Neutrophil (primary cell): ENCODE measurements at regions not wholly inside any gene's neighbourhood (a gene's known extent, or its start where the extent isn't known, plus 50 kb on each side); places are given as distances from the start of the nearest gene placed in this dataset.

Experiments
- H3K27ac ChIP-seq: fragments of 200-600 bp; sonication (generic); 2 replicates; pipeline ENCODE4 v1.5.1; 2016; ENCODE audit warnings: mild to moderate bottlenecking, moderate library complexity
- H3K27me3 ChIP-seq: fragments of 200-600 bp; sonication (generic); 2 replicates; pipeline ENCODE4 v1.6.0; 2016; ENCODE audit warnings: mild to moderate bottlenecking
- H3K36me3 ChIP-seq: fragments of 200-600 bp; sonication (generic); 2 replicates; pipeline ENCODE4 v1.5.1; 2017
- H3K4me1 ChIP-seq, 2 experiments: fragments of 200-600 bp in 1 of 2; sonication (generic) in 1 of 2; 1 replicate in 1 of 2; 2 replicates in 1 of 2; pipeline versions ENCODE4 v1.5.1 to v1.6.1; 2013 to 2016; ENCODE audit warnings: low read depth in 1 of 2, low read length in 1 of 2, mild to moderate bottlenecking in 1 of 2, moderate library complexity in 1 of 2; ENCODE audit not compliant: control insufficient read depth in 1 of 2, insufficient read depth in 1 of 2
- H3K4me3 ChIP-seq, 2 experiments: fragments of 200-600 bp in 1 of 2; sonication (generic) in 1 of 2; 1 replicate in 1 of 2; 2 replicates in 1 of 2; pipeline ENCODE4 v1.5.1; 2013 to 2016; ENCODE audit warnings: low read depth in 1 of 2, low read length in 1 of 2, mild to moderate bottlenecking in 1 of 2, moderate library complexity in 1 of 2
- H3K9me3 ChIP-seq: fragments of 200-600 bp; sonication (generic); 2 replicates; pipeline ENCODE4 v1.5.1; 2016
- TF ChIP-seq, protein P1 (sequence below): fragments of 200-600 bp; sonication (generic); IDR thresholded peaks from 2 replicates; pipeline ENCODE4 v1.5.1; 2016; ENCODE audit warnings: antibody characterized with exemption

DNA sequence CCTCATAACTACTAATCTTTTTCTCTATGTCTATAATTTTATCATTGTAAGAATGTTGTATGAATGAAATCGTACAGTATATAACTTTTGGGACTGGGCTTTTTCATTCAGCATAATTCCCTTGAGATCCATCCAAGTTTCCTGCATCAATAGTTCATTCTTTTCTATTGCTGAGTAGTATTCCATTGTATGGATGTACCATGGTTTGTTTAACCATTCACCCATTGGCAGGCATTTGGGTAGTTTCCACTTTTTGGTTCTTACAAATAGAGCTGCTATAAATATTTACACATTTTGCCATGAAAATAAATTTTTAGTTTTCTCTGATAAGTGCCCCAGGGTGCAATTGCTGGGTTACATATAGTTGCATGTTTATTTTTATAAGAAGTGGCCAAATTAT, 659.8 kb downstream of the RAPGEF2 start:
- Histone ChIP-seq H3K9me3 (no peaks in the 10 kb centered on the region), H3K4me1 (no peaks in the 10 kb centered on the region), H3K27ac (no peak overlapping the region), H3K36me3 (no peaks in the 10 kb centered on the region), H3K4me3 (no peak overlapping the region), H3K27me3 (no peaks in the 10 kb centered on the region)
- TF ChIP-seq, protein P1, sequence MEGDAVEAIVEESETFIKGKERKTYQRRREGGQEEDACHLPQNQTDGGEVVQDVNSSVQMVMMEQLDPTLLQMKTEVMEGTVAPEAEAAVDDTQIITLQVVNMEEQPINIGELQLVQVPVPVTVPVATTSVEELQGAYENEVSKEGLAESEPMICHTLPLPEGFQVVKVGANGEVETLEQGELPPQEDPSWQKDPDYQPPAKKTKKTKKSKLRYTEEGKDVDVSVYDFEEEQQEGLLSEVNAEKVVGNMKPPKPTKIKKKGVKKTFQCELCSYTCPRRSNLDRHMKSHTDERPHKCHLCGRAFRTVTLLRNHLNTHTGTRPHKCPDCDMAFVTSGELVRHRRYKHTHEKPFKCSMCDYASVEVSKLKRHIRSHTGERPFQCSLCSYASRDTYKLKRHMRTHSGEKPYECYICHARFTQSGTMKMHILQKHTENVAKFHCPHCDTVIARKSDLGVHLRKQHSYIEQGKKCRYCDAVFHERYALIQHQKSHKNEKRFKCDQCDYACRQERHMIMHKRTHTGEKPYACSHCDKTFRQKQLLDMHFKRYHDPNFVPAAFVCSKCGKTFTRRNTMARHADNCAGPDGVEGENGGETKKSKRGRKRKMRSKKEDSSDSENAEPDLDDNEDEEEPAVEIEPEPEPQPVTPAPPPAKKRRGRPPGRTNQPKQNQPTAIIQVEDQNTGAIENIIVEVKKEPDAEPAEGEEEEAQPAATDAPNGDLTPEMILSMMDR, result no peak

DNA sequence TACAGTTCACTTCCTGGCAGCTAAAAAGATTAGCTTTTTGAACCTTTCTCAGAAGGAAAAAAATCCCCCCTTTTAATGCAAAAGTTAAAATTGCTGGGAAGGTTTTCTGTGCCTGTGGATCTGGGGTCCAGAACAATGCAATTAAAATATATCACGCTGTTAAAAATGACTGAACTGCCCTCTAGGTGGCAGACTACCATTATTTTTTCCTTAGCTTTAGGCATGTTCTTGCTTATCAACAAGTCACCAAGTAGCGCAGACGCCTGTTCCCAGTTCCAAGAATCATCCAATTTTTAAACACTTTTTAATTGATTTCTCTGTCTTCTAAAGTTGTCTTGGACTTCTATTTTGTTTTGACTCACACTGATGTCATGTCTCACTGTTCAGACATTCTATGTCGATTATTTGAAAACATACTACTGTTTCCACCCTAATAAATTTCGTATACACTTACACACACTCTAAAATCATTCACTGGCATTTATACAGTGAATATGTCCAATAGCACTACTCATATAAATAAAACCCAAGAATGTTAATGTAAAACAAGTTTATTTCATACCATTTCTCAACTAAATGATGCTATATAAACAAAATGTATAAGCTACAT, 661.6 kb downstream of the RAPGEF2 start:
- H3K27me3 ChIP-seq, result no peaks in the 10 kb centered on the region
- no peaks in the 10 kb centered on the region for H3K36me3 ChIP-seq
- H3K4me1 ChIP-seq, result no peaks in the 10 kb centered on the region
- no peaks in the 10 kb centered on the region for H3K9me3 ChIP-seq
- no peak overlapping the region for H3K27ac ChIP-seq
- TF ChIP-seq, protein P1, result no peak
- H3K4me3 ChIP-seq, result no peak overlapping the region

DNA sequence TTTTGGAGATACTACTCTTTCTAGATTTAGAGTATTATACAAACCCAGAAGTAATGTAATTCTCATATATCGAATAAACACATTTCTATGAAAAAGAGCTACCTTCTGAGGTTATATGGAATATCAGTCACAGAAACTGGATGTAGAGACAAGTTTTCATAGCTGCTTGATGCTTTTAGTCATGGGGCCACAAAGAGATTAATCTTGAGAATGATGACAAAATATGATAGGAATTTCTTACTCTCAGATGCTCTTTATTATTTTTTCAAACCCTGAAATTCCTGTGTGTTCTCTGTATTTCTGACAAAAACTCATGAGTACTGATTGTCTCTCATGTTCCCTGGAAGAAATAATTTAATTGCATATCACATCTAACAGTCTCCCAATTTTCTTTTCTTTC, 662.5 kb downstream of the RAPGEF2 start:
- no peaks in the 10 kb centered on the region for H3K4me1 ChIP-seq
- TF ChIP-seq, protein P1, result no peak

DNA sequence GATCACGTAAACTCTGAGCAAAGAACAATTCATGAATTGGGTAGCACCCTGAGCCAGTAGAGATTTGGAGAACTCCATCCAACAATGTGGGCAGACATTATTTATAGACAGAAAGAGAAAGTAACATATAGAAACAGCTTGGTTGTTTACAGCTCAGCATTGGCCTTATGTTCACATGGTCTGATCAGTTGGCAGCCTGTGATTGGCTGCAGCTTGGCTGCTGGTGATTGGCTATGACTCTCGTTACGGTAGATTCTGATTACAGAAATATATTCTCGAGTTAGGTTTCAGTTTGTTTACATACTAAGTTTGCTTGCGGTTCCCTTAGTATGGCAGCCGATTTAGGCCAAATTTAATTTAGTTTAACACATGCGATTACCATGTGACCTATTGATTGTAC, 663.4 kb downstream of the RAPGEF2 start:
- TF ChIP-seq, protein P1, result no peak
- Histone ChIP-seq H3K4me1 (no peaks in the 10 kb centered on the region), H3K36me3 (no peaks in the 10 kb centered on the region), H3K27ac (no peak overlapping the region), H3K27me3 (no peaks in the 10 kb centered on the region), H3K4me3 (no peak overlapping the region), H3K9me3 (no peaks in the 10 kb centered on the region)

More for the DNA sequence above, 662.5 kb downstream of the RAPGEF2 start:
- no peaks in the 10 kb centered on the region for H3K27me3 ChIP-seq
- H3K36me3 ChIP-seq, result no peaks in the 10 kb centered on the region
- no peak overlapping the region for H3K27ac ChIP-seq
- no peak overlapping the region for H3K4me3 ChIP-seq
- H3K9me3 ChIP-seq, result no peaks in the 10 kb centered on the region

DNA sequence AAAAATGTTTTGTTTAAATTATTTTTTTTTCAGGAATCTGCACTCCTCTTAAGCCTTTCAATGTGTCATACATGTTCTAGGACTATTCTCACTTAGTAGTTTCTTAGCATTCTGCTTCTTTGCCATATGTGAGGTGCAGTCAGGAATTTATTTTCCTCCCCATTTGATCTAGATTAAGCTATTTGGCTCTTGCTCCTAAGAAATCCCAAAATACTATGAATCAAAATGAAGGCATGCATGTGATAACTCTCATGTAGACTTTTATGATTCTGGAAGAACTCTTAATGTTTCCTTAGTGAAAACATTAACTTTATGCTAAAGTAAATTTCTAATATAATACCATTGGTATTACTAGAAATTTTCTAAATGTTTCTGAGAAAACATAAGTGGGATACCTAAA, 664.5 kb downstream of the RAPGEF2 start:
- H3K27ac ChIP-seq, result no peak overlapping the region

More for the DNA sequence above, 664.5 kb downstream of the RAPGEF2 start:
- Histone ChIP-seq H3K36me3 (no peaks in the 10 kb centered on the region), H3K27me3 (no peaks in the 10 kb centered on the region), H3K9me3 (no peaks in the 10 kb centered on the region), H3K4me3 (no peak overlapping the region), H3K4me1 (no peaks in the 10 kb centered on the region)
- TF ChIP-seq, protein P1, result no peak
